Thoracic aorta (tissue), 2 donors: ENCODE measurements at regions not wholly inside any gene's neighbourhood (a gene's known extent, or its start where the extent isn't known, plus 50 kb on each side); places are given as distances from the start of the nearest gene placed in this dataset.
"Not testable (repeated sequence)": the region's sequence is repeated elsewhere in the genome, so short reads cannot be mapped to it uniquely, and the experiment has no call there.

ENCODE experiments used
- ATAC-seq: fragments of 150-250 bp; one replicate; pipeline ENCODE4 v1.8.0; 2017; ENCODE audit warnings: low read depth; ENCODE audit not compliant: insufficient number of reproducible peaks, low FRiP score
- DNase-seq: peaks from one replicate; pipeline ENCODE4 v3.0.0-alpha.2; 2020; ENCODE audit warnings: low spot score
- H3K27ac ChIP-seq, 2 donors: fragments of 200-600 bp; sonication (generic); 1 replicate in 1 of 2; 2 replicates in 1 of 2; pipeline ENCODE4 v1.5.1; 2016; ENCODE audit warnings: mild to moderate bottlenecking in 2 of 2, moderate library complexity in 2 of 2
- H3K27me3 ChIP-seq: fragments of 200-600 bp; sonication (generic); replicated peaks from 2 replicates; pipeline ENCODE4 v1.6.0; 2016; ENCODE audit warnings: mild to moderate bottlenecking; ENCODE audit not compliant: insufficient read depth
- H3K36me3 ChIP-seq: fragments of 200-600 bp; sonication (generic); one replicate; pipeline ENCODE4 v1.5.1; 2016
- H3K4me1 ChIP-seq, 2 donors: fragments of 200-600 bp; sonication (generic); 1 replicate in 1 of 2; 2 replicates in 1 of 2; pipeline versions ENCODE4 v1.5.1 to v1.6.0; 2016; ENCODE audit warnings: low read depth in 2 of 2, mild to moderate bottlenecking in 1 of 2; ENCODE audit not compliant: control insufficient read depth in 1 of 2
- H3K4me3 ChIP-seq: fragments of 200-600 bp; sonication (generic); 2 replicates; pipeline ENCODE4 v1.5.1; 2016; ENCODE audit warnings: mild to moderate bottlenecking
- H3K9me3 ChIP-seq: fragments of 200-600 bp; sonication (generic); 2 replicates; pipeline ENCODE4 v1.5.1; 2016
- TF ChIP-seq, protein P1 (sequence below): fragments of 200-600 bp; sonication (generic); IDR thresholded peaks from one replicate; pipeline ENCODE4 v1.5.1; 2019; ENCODE audit warnings: antibody characterized with exemption

DNA sequence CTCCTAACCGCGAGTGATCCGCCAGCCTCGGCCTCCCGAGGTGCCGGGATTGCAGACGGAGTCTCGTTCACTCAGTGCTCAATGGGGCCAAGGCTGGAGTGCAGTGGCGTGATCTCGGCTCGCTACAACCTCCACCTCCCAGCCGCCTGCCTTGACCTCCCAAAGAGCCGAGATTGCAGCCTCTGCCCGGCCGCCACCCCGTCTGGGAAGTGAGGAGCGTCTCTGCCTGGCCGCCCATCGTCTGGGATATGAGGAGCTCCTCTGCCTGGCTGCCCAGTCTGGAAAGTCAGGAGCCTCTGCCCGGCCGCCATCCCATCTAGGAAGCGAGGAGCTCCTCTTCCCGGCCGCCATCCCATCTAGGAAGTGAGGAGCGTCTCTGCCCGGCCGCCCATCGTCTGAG is 58.8 kb upstream of the ANKRD30BL start:
- not testable (repeated sequence) for H3K27ac ChIP-seq, ATAC-seq, H3K9me3 ChIP-seq, H3K27me3 ChIP-seq, H3K4me1 ChIP-seq, DNase-seq, H3K4me3 ChIP-seq, H3K36me3 ChIP-seq

DNA sequence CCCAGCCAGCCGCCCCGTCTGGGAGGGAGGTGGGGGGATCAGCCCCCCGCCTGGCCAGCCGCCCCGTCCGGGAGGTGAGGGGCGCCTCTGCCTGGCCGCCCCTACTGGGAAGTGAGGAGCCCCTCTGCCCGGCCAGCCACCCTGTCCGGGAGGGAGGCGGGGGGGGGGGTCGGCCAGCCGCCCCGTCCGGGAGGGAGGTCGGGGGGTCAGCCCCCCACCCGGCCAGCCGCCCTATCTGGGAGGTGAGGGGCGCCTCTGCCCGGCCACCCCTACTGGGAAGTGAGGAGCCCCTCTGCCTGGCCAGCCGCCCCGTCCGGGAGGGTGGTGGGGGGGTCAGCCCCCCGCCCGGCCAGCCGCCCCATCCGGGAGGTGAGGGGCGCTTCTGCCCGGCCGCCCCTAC is 60.1 kb upstream of the ANKRD30BL start:
- not testable (repeated sequence) for DNase-seq, H3K4me3 ChIP-seq, ATAC-seq, H3K36me3 ChIP-seq, H3K9me3 ChIP-seq, H3K4me1 ChIP-seq, H3K27ac ChIP-seq, H3K27me3 ChIP-seq

DNA sequence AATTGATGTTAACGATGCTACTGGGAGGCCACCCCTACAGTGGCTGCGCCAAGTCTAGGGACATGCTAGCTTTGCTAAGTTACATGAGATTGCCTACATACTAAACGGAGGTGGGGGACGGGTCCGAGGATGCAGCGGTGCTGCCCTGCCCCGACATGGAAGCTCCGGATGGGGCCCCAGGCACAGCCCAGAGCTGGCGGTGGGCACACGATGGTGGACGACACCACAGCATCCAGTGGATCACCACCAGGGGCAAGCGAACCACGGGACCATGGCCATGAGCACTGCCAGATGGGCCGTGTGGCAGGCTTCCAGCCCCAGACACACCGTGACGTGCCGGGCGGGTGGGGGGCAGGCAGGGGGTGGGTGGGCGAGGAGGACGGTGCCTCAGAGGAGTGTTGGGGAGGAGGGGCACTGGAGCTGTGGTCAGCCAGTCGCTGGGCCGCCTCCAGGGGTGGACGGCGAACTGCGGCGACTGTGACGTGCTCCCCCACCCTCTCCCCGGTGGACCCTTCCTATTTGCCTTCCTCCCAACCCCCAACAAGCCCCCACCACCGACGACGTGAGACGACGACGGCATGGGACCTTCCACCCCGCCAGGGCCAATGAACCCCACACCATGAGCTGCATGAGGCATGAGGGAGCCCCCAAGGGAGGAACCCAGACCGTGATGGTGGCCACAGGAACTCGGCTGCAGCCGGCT is 90.6 kb upstream of the ANKRD30BL start:
- DNase-seq (no peak), ATAC-seq (no peak)
- Histone ChIP-seq H3K4me3 (no peak overlapping the region), H3K27ac (no peak overlapping the region), H3K27me3 (no peaks in the 10 kb centered on the region), H3K9me3 (no peaks in the 10 kb centered on the region), H3K4me1 (no peaks in the 10 kb centered on the region), H3K36me3 (no peaks in the 10 kb centered on the region)
- TF ChIP-seq, protein P1, sequence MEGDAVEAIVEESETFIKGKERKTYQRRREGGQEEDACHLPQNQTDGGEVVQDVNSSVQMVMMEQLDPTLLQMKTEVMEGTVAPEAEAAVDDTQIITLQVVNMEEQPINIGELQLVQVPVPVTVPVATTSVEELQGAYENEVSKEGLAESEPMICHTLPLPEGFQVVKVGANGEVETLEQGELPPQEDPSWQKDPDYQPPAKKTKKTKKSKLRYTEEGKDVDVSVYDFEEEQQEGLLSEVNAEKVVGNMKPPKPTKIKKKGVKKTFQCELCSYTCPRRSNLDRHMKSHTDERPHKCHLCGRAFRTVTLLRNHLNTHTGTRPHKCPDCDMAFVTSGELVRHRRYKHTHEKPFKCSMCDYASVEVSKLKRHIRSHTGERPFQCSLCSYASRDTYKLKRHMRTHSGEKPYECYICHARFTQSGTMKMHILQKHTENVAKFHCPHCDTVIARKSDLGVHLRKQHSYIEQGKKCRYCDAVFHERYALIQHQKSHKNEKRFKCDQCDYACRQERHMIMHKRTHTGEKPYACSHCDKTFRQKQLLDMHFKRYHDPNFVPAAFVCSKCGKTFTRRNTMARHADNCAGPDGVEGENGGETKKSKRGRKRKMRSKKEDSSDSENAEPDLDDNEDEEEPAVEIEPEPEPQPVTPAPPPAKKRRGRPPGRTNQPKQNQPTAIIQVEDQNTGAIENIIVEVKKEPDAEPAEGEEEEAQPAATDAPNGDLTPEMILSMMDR = no peak

DNA sequence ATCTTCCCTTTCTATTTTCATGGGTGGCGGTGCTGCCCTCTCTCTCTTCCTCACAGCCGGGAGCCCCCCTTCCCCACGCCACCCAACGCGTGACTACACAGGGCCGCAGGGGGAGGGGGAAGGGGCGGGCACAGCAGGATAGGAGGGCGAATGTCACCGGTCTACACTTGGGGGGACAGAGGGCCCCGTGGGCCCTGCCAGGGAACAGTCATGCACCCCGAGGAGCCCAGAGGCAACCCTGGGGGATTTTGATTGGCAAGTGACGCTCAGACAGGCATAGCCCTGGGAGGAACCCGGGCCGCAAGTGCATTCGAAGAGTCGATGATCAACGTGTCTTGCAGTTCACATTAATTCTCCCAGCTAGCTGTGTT is 91.1 kb upstream of the ANKRD30BL start:
- no peaks in the 10 kb centered on the region for H3K9me3 ChIP-seq
- DNase-seq (no peak), ATAC-seq (no peak)
- TF ChIP-seq, protein P1 = no peak
- no peaks in the 10 kb centered on the region for H3K27me3 ChIP-seq
- no peaks in the 10 kb centered on the region for H3K4me1 ChIP-seq
- no peak overlapping the region for H3K27ac ChIP-seq
- H3K36me3 ChIP-seq = no peaks in the 10 kb centered on the region
- H3K4me3 ChIP-seq = no peak overlapping the region

DNA sequence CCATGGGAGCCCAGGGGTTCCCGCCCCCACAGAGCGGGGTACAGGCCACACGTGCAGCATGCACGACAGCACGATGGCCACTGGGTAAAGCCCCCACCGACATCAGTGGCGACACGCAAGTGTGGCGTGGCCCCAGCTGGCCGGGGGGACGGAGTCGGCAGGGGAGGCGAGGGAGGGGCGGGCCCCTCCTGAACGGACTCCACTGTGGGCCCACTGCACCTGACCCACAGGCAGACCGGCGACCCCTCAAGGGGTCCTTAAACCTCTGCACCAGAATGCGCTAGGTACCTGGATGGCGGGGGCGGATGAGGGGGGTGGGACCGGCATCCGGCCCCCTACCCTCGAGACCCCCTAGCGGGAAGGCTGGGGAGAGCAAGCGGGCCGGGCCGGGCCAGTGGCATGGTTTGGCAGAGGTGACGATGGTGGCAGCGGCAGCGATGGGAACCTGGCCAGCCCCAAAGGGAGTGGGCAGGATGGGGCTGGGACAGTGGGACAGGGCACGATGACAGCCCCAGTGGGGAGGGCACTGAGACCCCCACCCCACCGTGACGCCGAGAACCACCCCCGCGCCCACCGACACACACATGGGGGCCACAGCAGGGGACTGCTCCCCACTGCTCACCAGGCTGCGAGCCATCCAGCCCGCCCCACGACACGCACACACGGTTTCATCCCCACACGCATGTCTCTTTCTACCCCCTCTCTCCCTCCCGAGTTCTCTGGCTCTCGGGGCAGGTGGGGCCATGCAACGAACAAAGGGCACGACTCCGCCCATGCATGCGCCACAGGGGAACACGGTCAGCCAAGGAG is 91.9 kb upstream of the ANKRD30BL start:
- Histone ChIP-seq H3K4me3 (no peak overlapping the region), H3K4me1 (no peaks in the 10 kb centered on the region), H3K27ac (no peak overlapping the region), H3K9me3 (no peaks in the 10 kb centered on the region), H3K36me3 (no peaks in the 10 kb centered on the region), H3K27me3 (no peaks in the 10 kb centered on the region)
- TF ChIP-seq, protein P1 = no peak
- ATAC-seq = no peak
- no peak for DNase-seq

DNA sequence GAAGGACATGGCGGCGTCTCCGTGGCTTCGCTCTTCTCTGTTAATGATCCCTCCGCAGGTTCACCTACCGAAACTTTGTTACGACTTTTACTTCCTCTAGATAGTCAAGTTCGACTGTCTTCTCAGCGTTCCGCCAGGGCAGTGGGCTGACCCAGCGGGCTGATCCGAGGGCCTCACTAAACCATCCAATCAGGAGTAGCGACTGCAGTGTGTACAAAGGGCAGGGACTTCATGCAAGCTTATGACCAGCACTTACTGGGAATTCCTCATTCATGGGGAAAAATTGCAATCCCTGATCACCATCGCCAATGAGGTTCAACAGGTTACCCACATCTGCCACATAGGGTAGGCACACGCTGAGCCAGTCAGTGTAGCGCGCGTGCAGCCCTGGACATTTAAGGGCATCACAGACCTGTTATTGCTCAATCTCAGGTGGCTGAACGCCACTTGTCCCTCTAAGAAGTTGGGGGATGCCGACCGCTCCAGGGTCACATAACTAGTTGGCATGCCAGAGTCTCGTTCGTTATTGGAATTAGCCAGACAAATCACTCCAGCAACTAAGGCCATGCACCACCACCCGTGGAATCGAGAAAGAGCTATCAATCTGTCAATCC is 92.7 kb upstream of the ANKRD30BL start:
- ATAC-seq, H3K4me3 ChIP-seq, H3K27ac ChIP-seq, H3K4me1 ChIP-seq, H3K36me3 ChIP-seq, DNase-seq, H3K9me3 ChIP-seq, H3K27me3 ChIP-seq: not testable (repeated sequence)
